ENCODE measurements at regions not wholly inside any gene's neighbourhood (a gene's known extent, or its start where the extent isn't known, plus 50 kb on each side); places are given as distances from the start of the nearest gene placed in this dataset.
A peak's percentile ranks its signal among the peaks of the same experiment; 100 is the strongest.

DNA sequence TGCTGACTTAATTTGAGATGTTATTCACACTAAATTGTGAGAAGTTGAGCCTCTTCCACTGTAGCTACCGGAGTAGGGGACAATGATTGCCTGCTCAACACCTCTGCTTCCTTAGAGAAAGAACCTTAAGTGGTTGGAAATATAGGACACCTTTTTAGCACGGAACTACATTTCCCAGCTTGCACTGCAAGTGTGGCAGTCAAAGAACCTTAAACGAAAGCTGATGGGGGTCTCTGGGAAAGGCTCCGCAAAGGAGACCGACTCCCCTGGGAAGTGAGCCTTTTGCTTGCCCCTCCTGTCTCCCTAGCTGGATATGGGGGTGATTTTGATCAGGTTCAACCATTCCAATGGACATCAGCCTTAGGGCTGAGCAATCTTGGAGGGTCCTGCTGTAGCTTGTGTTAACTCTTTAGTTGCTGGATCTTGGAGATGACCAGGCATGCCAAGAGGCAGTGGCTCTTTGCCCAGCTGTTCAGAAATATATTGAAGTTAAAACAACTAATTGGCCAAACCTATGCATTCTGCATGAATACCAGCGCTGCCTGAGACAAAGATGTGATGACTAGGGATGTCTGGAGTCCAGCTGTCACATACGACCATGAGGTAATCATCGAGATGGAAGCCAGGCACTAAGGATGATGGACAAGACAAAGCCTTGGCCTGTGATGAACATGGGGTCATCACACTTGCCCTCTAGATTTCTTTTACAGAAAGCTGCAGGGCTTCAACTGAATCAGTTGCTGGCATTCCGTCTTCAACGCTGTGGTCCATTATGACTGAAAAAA is 286.5 kb downstream of the FOXO1 start:
- no peaks in the 10 kb centered on the region for H3K36me3 ChIP-seq (ENCODE audit: insufficient read depth, low read length)
- no peaks in the 10 kb centered on the region for H3K27me3 ChIP-seq (ENCODE audit: insufficient read depth, low read length, poor library complexity, severe bottlenecking)
- peak overlapping the region in 1 of 8 donors; percentile 47 for H3K27ac Mint-ChIP-seq
- no peaks in the 10 kb centered on the region for H3K36me3 Mint-ChIP-seq
- POLR2A ChIA-PET: no interaction called here
- peaks cover 0 to 3% (median 0%) of the 10 kb centered on the region in 5 donors for H3K9me3 Mint-ChIP-seq
- H3K4me3 ChIP-seq (ENCODE audit: low read length): no peak overlapping the region
- CTCF ChIA-PET: interaction anchor here (0.8 to 1.8 kb wide), 3 partner anchors 12 to 311 kb away, joined by 3 to 4 read pairs (median 4); no protein-coding TSS in a partner anchor
- no peaks in the 10 kb centered on the region for H3K9me3 ChIP-seq (ENCODE audit: low read length)
- peaks cover 21 to 29% (median 26%) of the 10 kb centered on the region in 3 donors for H3K4me1 Mint-ChIP-seq
- no peak overlapping the region for H3K4me3 Mint-ChIP-seq
- H3K27me3 Mint-ChIP-seq: peaks cover 0 to 1% of the 10 kb centered on the region in 2 donors
- peaks cover 5% of the 10 kb centered on the region for H3K4me1 ChIP-seq (ENCODE audit: insufficient read depth, low read length)
- no peak for DNase-seq
- H3K27ac ChIP-seq (ENCODE audit: low read depth, low read length): no peak overlapping the region

DNA sequence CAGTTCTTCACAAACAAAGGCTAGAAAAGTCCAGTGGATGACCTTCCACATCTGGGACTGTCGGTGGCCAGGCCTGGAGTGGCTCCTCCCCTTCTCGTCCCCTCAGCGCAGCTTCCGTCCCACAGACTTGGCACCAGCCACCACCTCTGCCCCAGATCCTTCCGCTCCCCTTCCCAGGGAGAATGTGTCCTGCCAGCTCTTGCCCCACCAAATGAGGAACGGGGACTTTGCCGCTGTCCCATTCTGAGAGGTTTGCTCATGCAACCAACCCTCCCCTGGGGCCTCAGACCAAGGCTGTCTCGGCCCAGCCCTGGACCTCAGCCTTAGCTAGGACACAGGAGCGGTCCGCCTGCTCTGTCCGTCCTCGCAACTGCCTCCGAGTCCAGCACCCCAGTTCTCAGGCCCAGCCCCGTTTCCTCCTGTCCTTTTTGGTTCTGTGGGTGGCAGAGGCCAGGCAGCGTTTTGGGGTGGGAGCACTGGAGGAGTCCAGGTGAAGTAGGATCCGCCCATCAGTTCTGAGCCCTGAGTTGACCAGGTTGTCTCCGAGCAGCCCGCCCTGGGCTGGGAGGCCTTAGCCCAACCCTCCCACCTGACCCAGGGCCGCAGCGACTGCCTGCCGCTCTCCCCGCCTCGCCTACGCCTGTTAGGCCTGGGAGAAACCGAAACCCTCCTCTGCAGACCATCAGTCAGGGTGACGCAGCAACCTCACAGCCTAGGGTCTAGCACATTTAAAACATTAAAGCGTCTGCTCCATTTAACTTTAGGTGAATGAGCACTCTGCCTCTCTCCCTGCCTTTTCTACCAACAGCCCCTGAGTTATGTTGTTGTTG is 284.3 kb downstream of the FOXO1 start:
- H3K27me3 Mint-ChIP-seq: peaks cover 0 to 1% of the 10 kb centered on the region in 2 donors
- POLR2A ChIA-PET: no interaction called here
- no peaks in the 10 kb centered on the region for H3K36me3 ChIP-seq (ENCODE audit: insufficient read depth, low read length)

DNA sequence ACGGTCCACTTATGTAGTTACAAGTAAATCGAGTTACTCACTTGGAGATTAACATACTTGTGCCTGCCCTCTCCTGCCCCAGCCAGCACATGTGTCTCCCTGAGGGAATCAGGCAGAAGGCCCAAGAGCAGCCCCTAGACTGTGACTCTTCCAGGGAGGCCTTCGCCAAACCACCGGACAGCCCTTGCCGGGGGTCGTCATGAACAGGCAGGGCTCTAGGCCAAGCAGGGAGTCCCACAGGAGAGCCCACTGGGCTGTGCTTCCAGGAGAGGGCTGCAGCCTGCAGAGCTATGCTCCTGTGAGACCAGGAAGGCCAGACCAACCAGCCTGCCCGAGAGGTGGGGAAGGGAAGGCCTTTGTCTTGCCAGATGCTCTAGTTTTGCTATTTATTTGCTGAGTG is 283.3 kb downstream of the FOXO1 start:
- no peaks in the 10 kb centered on the region for H3K27me3 ChIP-seq (ENCODE audit: insufficient read depth, low read length, poor library complexity, severe bottlenecking)
- H3K4me1 ChIP-seq (ENCODE audit: insufficient read depth, low read length): peaks cover 20% of the 10 kb centered on the region
- H3K27ac ChIP-seq (ENCODE audit: low read depth, low read length): no peak overlapping the region
- no peaks in the 10 kb centered on the region for H3K9me3 ChIP-seq (ENCODE audit: low read length)
- H3K4me3 Mint-ChIP-seq: peak overlapping the region in 6 of 7 donors; percentile 46 to 80 (median 69)
- no peak overlapping the region for H3K4me3 ChIP-seq (ENCODE audit: low read length)
- H3K27ac Mint-ChIP-seq: peak overlapping the region in 6 of 8 donors; percentile 64 to 90 (median 81)
- no peaks in the 10 kb centered on the region for H3K36me3 Mint-ChIP-seq
- peaks cover 35 to 46% (median 42%) of the 10 kb centered on the region in 3 donors for H3K4me1 Mint-ChIP-seq
- DNase-seq: no peak
- no peaks in the 10 kb centered on the region for H3K36me3 ChIP-seq (ENCODE audit: insufficient read depth, low read length)
- H3K27me3 Mint-ChIP-seq: peaks cover 0 to 1% of the 10 kb centered on the region in 2 donors
- ChIA-PET POLR2A (no interaction called here), CTCF (interaction anchor here (0.7 kb wide), 1 partner anchor 110 kb away, joined by 3 read pairs; no protein-coding TSS in a partner anchor)
- peaks cover 0 to 3% (median 0%) of the 10 kb centered on the region in 5 donors for H3K9me3 Mint-ChIP-seq

More for the DNA sequence above, 284.3 kb downstream of the FOXO1 start:
- H3K27me3 ChIP-seq (ENCODE audit: insufficient read depth, low read length, poor library complexity, severe bottlenecking): no peaks in the 10 kb centered on the region
- H3K9me3 Mint-ChIP-seq: peaks cover 0 to 3% (median 0%) of the 10 kb centered on the region in 5 donors
- peak overlapping the region in 4 of 8 donors; percentile 9 to 77 (median 45) for H3K27ac Mint-ChIP-seq
- no peak overlapping the region for H3K4me3 ChIP-seq (ENCODE audit: low read length)
- H3K36me3 Mint-ChIP-seq: no peaks in the 10 kb centered on the region
- H3K4me3 Mint-ChIP-seq: peak overlapping the region in 1 of 7 donors; percentile 51
- peaks cover 32 to 42% (median 40%) of the 10 kb centered on the region in 3 donors for H3K4me1 Mint-ChIP-seq
- no peak for DNase-seq
- no peaks in the 10 kb centered on the region for H3K9me3 ChIP-seq (ENCODE audit: low read length)
- CTCF ChIA-PET: interaction anchor here (0.7 to 1.8 kb wide), 2 partner anchors 111 to 313 kb away, joined by 3 to 4 read pairs; no protein-coding TSS in a partner anchor
- peaks cover 10% of the 10 kb centered on the region for H3K4me1 ChIP-seq (ENCODE audit: insufficient read depth, low read length)
- H3K27ac ChIP-seq (ENCODE audit: low read depth, low read length): no peak overlapping the region

DNA sequence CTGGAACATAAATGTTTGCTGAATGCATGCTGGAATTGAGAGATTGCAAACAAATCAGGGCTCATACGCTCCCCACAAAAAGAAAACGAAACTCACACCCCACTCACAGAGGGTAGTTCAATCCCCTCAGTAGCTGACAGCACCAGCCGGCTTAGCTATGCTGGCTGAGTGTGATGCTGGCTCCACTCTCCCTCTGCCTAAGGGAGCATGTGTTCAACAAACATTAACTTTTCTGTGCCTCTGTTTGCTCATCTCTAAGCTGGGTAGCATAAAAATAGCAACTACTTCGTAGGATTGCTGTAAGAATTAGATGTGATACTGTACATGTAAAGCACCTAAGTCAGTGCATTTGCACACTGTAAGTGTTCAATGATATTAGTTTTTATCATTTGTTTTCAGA is 282.6 kb downstream of the FOXO1 start:
- CTCF ChIA-PET: no interaction called here
- no peaks in the 10 kb centered on the region for H3K36me3 ChIP-seq (ENCODE audit: insufficient read depth, low read length)
- POLR2A ChIA-PET: no interaction called here
- H3K9me3 ChIP-seq (ENCODE audit: low read length): no peaks in the 10 kb centered on the region
- peak in 1 of 5 donors; percentile 14 for DNase-seq
- H3K4me1 ChIP-seq (ENCODE audit: insufficient read depth, low read length): peaks cover 26% of the 10 kb centered on the region
- Mint-ChIP-seq H3K9me3 (no peaks in the 10 kb centered on the region), H3K4me1 (peaks cover 39 to 53% (median 45%) of the 10 kb centered on the region in 3 donors), H3K36me3 (peaks cover 0 to 4% (median 0%) of the 10 kb centered on the region in 3 donors), H3K4me3 (peak overlapping the region; percentile 3 to 80 (median 66)), H3K27me3 (no peaks in the 10 kb centered on the region), H3K27ac (peak overlapping the region in 6 of 8 donors; percentile 57 to 90 (median 74))
- no peaks in the 10 kb centered on the region for H3K27me3 ChIP-seq (ENCODE audit: insufficient read depth, low read length, poor library complexity, severe bottlenecking)
- peak overlapping the region; percentile 10 for H3K4me3 ChIP-seq (ENCODE audit: low read length)
- no peak overlapping the region for H3K27ac ChIP-seq (ENCODE audit: low read depth, low read length)

DNA sequence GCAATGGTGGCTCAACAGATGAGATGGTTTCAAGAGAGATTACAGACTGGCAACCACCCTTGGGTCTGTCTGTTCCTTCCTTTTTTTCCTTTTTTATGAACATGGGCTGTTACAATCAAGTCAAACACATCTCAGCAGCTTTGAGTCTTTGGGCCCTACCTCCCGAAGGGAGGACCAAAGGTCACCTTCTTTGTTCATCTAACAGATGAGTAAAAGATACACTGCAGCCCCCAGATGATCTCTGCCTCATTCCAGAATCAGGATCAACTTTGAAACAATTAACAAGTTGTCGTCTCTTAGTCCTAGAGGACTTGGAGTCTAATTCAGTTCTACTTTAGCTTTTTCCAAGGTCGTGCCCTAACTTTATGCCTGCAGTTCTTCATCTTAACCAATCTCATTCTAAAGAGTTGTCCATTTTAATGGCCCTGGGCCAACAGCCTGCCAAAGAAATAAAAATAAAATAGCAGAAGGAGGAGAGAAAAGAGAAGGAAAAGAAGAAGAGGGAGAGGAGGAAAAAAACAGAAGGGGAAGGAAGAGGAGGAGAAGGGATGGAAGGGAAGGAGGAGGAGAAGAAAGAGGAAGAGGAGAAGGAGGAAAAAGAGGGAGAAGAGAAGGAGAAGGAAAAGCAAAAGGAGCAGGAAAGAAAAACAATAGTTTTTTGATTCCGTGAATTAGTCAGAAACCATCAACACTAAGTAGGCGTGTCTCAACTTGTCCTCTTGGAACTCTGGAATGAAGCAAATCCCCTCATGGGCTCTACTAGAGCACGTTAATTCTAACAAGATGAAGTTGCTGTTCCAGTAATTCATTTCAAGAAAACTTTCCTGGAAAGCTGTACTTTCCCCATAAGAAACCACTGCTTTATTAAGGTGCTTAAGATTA is 281.2 kb downstream of the FOXO1 start:
- no peaks in the 10 kb centered on the region for H3K27me3 Mint-ChIP-seq
- H3K9me3 ChIP-seq (ENCODE audit: low read length): no peaks in the 10 kb centered on the region
- H3K36me3 ChIP-seq (ENCODE audit: insufficient read depth, low read length): no peaks in the 10 kb centered on the region
- no peaks in the 10 kb centered on the region for H3K9me3 Mint-ChIP-seq
- no peaks in the 10 kb centered on the region for H3K27me3 ChIP-seq (ENCODE audit: insufficient read depth, low read length, poor library complexity, severe bottlenecking)
- POLR2A ChIA-PET: no interaction called here
- H3K4me1 ChIP-seq (ENCODE audit: insufficient read depth, low read length): peaks cover 38% of the 10 kb centered on the region
- CTCF ChIA-PET: no interaction called here
- H3K4me3 ChIP-seq (ENCODE audit: low read length): no peak overlapping the region
- DNase-seq: no peak
- peaks cover 0 to 4% (median 0%) of the 10 kb centered on the region in 3 donors for H3K36me3 Mint-ChIP-seq
- peak overlapping the region in 3 of 8 donors; percentile 29 to 95 (median 42) for H3K27ac Mint-ChIP-seq
- no peak overlapping the region for H3K4me3 Mint-ChIP-seq
- no peak overlapping the region for H3K27ac ChIP-seq (ENCODE audit: low read depth, low read length)
- H3K4me1 Mint-ChIP-seq: peaks cover 48 to 65% (median 55%) of the 10 kb centered on the region in 3 donors

DNA sequence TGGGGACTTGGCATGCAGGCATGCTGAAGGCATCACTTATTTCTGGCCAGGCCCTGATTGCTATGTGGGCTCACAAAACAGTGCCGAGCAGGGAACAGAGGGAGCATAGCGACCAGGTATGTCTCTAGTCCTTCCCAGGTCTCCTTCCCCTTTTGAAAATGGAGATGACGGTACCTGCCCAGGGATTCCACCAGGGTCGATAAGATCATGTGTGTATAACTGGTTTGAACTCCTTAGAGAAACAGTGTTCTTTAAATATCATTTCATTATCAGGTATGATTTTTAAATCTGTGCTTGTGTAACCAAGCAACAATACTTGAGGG is 280.6 kb downstream of the FOXO1 start:
- Mint-ChIP-seq H3K27ac (peak overlapping the region in 5 of 8 donors; percentile 30 to 58 (median 49)), H3K27me3 (no peaks in the 10 kb centered on the region), H3K4me1 (peaks cover 51 to 71% (median 60%) of the 10 kb centered on the region in 3 donors), H3K9me3 (no peaks in the 10 kb centered on the region), H3K4me3 (peak overlapping the region in 2 of 7 donors; percentile 11 to 29), H3K36me3 (peaks cover 0 to 4% (median 0%) of the 10 kb centered on the region in 3 donors)
- Histone ChIP-seq H3K4me3 (ENCODE audit: low read length) (no peak overlapping the region), H3K27ac (ENCODE audit: low read depth, low read length) (no peak overlapping the region), H3K27me3 (ENCODE audit: insufficient read depth, low read length, poor library complexity, severe bottlenecking) (no peaks in the 10 kb centered on the region), H3K9me3 (ENCODE audit: low read length) (no peaks in the 10 kb centered on the region), H3K4me1 (ENCODE audit: insufficient read depth, low read length) (peaks cover 44% of the 10 kb centered on the region), H3K36me3 (ENCODE audit: insufficient read depth, low read length) (no peaks in the 10 kb centered on the region)
- ChIA-PET POLR2A (no interaction called here), CTCF (no interaction called here)
- no peak for DNase-seq

DNA sequence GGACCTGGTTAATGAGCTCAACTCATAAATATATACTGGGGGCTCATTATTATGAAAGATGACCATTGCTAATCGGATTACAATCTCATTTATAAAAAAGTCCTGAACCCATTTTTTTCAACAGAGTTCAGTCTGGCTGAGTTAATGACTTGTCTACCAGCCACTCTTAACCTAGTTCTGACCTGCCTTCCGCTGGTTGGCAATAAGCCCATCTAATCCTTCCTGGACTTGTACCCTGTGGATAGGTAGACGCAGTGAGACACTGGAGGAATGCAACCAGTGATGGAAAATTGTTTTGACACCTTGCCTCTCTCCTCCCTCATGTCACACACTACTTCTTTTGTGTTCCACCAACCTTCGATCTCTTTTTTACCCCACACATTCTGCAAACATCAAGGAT is 279.9 kb downstream of the FOXO1 start:
- no peak overlapping the region for H3K27ac ChIP-seq (ENCODE audit: low read depth, low read length)
- H3K27ac Mint-ChIP-seq: peak overlapping the region; percentile 1 to 79 (median 34)

More for the DNA sequence above, 279.9 kb downstream of the FOXO1 start:
- H3K9me3 Mint-ChIP-seq: no peaks in the 10 kb centered on the region
- ChIA-PET CTCF (no interaction called here), POLR2A (no interaction called here)
- Histone ChIP-seq H3K9me3 (ENCODE audit: low read length) (no peaks in the 10 kb centered on the region), H3K36me3 (ENCODE audit: insufficient read depth, low read length) (no peaks in the 10 kb centered on the region), H3K4me3 (ENCODE audit: low read length) (no peak overlapping the region), H3K4me1 (ENCODE audit: insufficient read depth, low read length) (peaks cover 47% of the 10 kb centered on the region), H3K27me3 (ENCODE audit: insufficient read depth, low read length, poor library complexity, severe bottlenecking) (no peaks in the 10 kb centered on the region)
- H3K4me3 Mint-ChIP-seq: no peak overlapping the region
- H3K4me1 Mint-ChIP-seq: peaks cover 51 to 73% (median 61%) of the 10 kb centered on the region in 3 donors
- no peak for DNase-seq
- H3K36me3 Mint-ChIP-seq: peaks cover 0 to 4% (median 0%) of the 10 kb centered on the region in 3 donors
- H3K27me3 Mint-ChIP-seq: no peaks in the 10 kb centered on the region

Data from CD8-positive, alpha-beta memory T cell (primary cell).